ENCODE measurements at regions not wholly inside any gene's neighbourhood (a gene's known extent, or its start where the extent isn't known, plus 50 kb on each side); places are given as distances from the start of the nearest gene placed in this dataset.

- TF ChIP-seq ZBTB33 (IDR thresholded peaks at IDR 0.05; ENCODE audit: borderline replicate concordance, low read depth), result no peak
- no peak for TF ChIP-seq ELF1 (IDR thresholded peaks at IDR 0.05)
- no peak for TF ChIP-seq TEAD4 (IDR thresholded peaks at IDR 0.05; ENCODE audit: borderline replicate concordance, insufficient read depth)
- no peak for TF ChIP-seq MXI1 (IDR thresholded peaks at IDR 0.05; ENCODE audit: low read depth, low read length)
- TF ChIP-seq RAD21 (IDR thresholded peaks at IDR 0.05; ENCODE audit: low read length), result no peak
Measured at GRCh38 chr10:44209811-44210210, 175.1 kb downstream of the CXCL12 start (continued).

- CTCF ChIA-PET, result no interaction called here
- 72% methylated on average over 8 of the region's 9 CpGs for WGBS (ENCODE audit: low lambda C conversion rate)
Measured at GRCh38 chr10:44207160-44207559, 177.7 kb downstream of the CXCL12 start.

More at GRCh38 chr10:44207160-44207559, 177.7 kb downstream of the CXCL12 start:
- Histone ChIP-seq H3K4me2 (no peak overlapping the region), H3K27me3 (ENCODE audit: insufficient read depth) (no peaks in the 10 kb centered on the region), H4K20me1 (ENCODE audit: insufficient read depth) (no peaks in the 10 kb centered on the region), H3K4me1 (ENCODE audit: control insufficient read depth in 1 of 2, insufficient read depth in 2 of 2, low read depth in 1 of 2, low read length in 1 of 2) (no peaks in the 10 kb centered on the region; a peak in 1 of 4 replicates), H2AFZ (ENCODE audit: low read depth) (no peak overlapping the region), H3K36me3 (replicated peaks in 1 of 2; ENCODE audit: control insufficient read depth in 1 of 2, insufficient read depth in 2 of 2, low read length in 1 of 2) (no peaks in the 10 kb centered on the region), H3K9ac (no peak overlapping the region), H3K9me2 (no peaks in the 10 kb centered on the region), H3K4me3 (ENCODE audit: low read depth in 2 of 2, low read length in 1 of 2) (no peak overlapping the region), H3F3A (replicated peaks; ENCODE audit: insufficient read depth) (no peaks in the 10 kb centered on the region), H3K79me2 (ENCODE audit: insufficient read depth) (no peaks in the 10 kb centered on the region), H3K9me3 (no peaks in the 10 kb centered on the region), H3K27ac (ENCODE audit: low read depth in 2 of 2, low read length in 1 of 2) (no peak overlapping the region)
- no peak for DNase-seq
- TF ChIP-seq EZH2phosphoT487 (IDR thresholded peaks at IDR 0.05; ENCODE audit: borderline replicate concordance, low read depth) (no peak), JUND (IDR thresholded peaks at IDR 0.05) (no peak), TAF1 (IDR thresholded peaks at IDR 0.05; ENCODE audit: borderline replicate concordance, low read depth, low read length) (no peak), FOXJ3 (CRISPR knock-in tag; IDR thresholded peaks at IDR 0.05) (no peak), NRF1 (IDR thresholded peaks at IDR 0.05; ENCODE audit: low read depth, low read length) (no peak), NFIC (IDR thresholded peaks at IDR 0.05; ENCODE audit: borderline replicate concordance) (no peak), RFX5 (IDR thresholded peaks at IDR 0.05; ENCODE audit: low read length) (no peak), MEF2A (IDR thresholded peaks at IDR 0.05; ENCODE audit: borderline replicate concordance, low read depth) (no peak), SIN3A (IDR thresholded peaks at IDR 0.05; ENCODE audit: borderline replicate concordance, low read depth, low read length) (no peak)
- TF ChIP-seq, protein P1, sequence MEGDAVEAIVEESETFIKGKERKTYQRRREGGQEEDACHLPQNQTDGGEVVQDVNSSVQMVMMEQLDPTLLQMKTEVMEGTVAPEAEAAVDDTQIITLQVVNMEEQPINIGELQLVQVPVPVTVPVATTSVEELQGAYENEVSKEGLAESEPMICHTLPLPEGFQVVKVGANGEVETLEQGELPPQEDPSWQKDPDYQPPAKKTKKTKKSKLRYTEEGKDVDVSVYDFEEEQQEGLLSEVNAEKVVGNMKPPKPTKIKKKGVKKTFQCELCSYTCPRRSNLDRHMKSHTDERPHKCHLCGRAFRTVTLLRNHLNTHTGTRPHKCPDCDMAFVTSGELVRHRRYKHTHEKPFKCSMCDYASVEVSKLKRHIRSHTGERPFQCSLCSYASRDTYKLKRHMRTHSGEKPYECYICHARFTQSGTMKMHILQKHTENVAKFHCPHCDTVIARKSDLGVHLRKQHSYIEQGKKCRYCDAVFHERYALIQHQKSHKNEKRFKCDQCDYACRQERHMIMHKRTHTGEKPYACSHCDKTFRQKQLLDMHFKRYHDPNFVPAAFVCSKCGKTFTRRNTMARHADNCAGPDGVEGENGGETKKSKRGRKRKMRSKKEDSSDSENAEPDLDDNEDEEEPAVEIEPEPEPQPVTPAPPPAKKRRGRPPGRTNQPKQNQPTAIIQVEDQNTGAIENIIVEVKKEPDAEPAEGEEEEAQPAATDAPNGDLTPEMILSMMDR (IDR thresholded peaks at IDR 0.05), result no peak
- POLR2A ChIA-PET, result no interaction called here
